ENCODE measurements at regions not wholly inside any gene's neighbourhood (a gene's known extent, or its start where the extent isn't known, plus 50 kb on each side); places are given as distances from the start of the nearest gene placed in this dataset.

DNA sequence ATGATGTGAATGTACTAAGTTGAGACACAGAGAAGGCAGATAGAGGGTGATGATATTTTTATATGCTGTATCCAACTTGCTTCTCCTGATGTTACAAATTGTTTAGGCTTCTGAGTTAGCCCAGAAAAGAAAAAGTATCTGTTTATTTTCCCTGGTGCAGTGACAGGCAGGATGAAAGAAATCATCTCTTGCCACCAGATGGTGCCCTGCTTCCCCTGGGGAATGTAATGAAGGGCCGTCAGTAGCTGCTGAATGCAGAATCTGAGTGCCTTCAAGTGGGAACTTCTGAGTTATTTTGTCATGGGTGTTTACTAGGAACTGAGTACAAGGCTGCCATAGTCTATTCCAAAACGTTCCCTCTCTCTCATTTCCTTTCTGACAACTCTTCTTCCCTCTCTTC lies 525.6 kb downstream of the MBD2 start:
- H3K14ac ChIP-seq (replicated peaks; ENCODE audit: low read depth, low read length) = no peak overlapping the region
- H3K4me1 ChIP-seq (ENCODE audit: control insufficient read depth, insufficient read depth, low read length) = no peaks in the 10 kb centered on the region
- no peaks in the 10 kb centered on the region for H3K36me3 ChIP-seq (ENCODE audit: control insufficient read depth, insufficient read depth, low read length)
- H2AK9ac ChIP-seq (replicated peaks; ENCODE audit: low read depth, low read length, poor library complexity) = no peak overlapping the region
- H3K27ac ChIP-seq (ENCODE audit: insufficient read depth, low read length) = no peak overlapping the region
- H3K79me1 ChIP-seq (ENCODE audit: low read depth in 1 of 2, low read length in 2 of 2) = no peaks in the 10 kb centered on the region
- no peak overlapping the region for H3K23ac ChIP-seq (ENCODE audit: low read depth, low read length)
- H4K8ac ChIP-seq (ENCODE audit: low read depth in 2 of 2, low read length in 2 of 2) = no peak overlapping the region
- H3K4me2 ChIP-seq (ENCODE audit: low read depth, low read length) = no peak overlapping the region
- BruUV-seq (replicated peaks) = no TSS peak
- H4K20me1 ChIP-seq (ENCODE audit: insufficient read depth, low read length) = no peaks in the 10 kb centered on the region
- H2AFZ ChIP-seq (replicated peaks; ENCODE audit: low read length, poor library complexity) = no peak overlapping the region
- no peak overlapping the region for H3K4ac ChIP-seq (ENCODE audit: low read depth, low read length)
- H3K9me1 ChIP-seq (ENCODE audit: insufficient read depth, low read length) = no peaks in the 10 kb centered on the region
- no peaks in the 10 kb centered on the region for H3K27me3 ChIP-seq (ENCODE audit: control insufficient read depth, insufficient read depth, low read length)
- POLR2A ChIA-PET (ENCODE audit: unreplicated experiment) = no interaction called here
- no peak overlapping the region for H4K91ac ChIP-seq (ENCODE audit: insufficient read depth, low read depth, low read length)
- peaks cover 9% of the 10 kb centered on the region; the same call in 1 of the 2 replicates for H3K9me3 ChIP-seq (ENCODE audit: control insufficient read depth, insufficient read depth, low read length)
- TF ChIP-seq, protein P1, sequence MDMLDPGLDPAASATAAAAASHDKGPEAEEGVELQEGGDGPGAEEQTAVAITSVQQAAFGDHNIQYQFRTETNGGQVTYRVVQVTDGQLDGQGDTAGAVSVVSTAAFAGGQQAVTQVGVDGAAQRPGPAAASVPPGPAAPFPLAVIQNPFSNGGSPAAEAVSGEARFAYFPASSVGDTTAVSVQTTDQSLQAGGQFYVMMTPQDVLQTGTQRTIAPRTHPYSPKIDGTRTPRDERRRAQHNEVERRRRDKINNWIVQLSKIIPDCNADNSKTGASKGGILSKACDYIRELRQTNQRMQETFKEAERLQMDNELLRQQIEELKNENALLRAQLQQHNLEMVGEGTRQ (IDR thresholded peaks at IDR 0.05; ENCODE audit: low read depth, low read length) = no peak
- TF ChIP-seq BHLHE40 (IDR thresholded peaks at IDR 0.05; ENCODE audit: low read depth, low read length) (no peak), CHD1 (IDR thresholded peaks at IDR 0.05; ENCODE audit: low read depth, low read length) (no peak), MAZ (IDR thresholded peaks at IDR 0.05; ENCODE audit: borderline replicate concordance, low read depth, low read length) (no peak), RCOR1 (IDR thresholded peaks at IDR 0.05; ENCODE audit: insufficient replicate concordance, low read length) (no peak), SMC3 (IDR thresholded peaks at IDR 0.05; ENCODE audit: low read depth, low read length) (no peak), NFE2L2 (IDR thresholded peaks at IDR 0.05; ENCODE audit: low read depth, low read length) (no peak), RAD21 (IDR thresholded peaks at IDR 0.05; ENCODE audit: low read length) (no peak), CEBPB (IDR thresholded peaks at IDR 0.05; ENCODE audit: low read depth, low read length) (no peak)
- dilution Hi-C loops (cut with HindIII; ENCODE audit: low sequenced_read_pairs, unreplicated experiment) = no loop called here
- H3K56ac ChIP-seq (ENCODE audit: extremely low read depth, insufficient read depth, low read length) = no peak overlapping the region
- H2BK120ac ChIP-seq (ENCODE audit: low read depth, low read length) = no peak overlapping the region
- no peak overlapping the region for H3K9ac ChIP-seq (ENCODE audit: low read depth, low read length)
- no peak overlapping the region for H2BK5ac ChIP-seq (ENCODE audit: low read depth, low read length, poor library complexity, severe bottlenecking)
- no peak overlapping the region for H2AK5ac ChIP-seq (ENCODE audit: low read depth, low read length)
- intact Hi-C loops (cut with micrococcal nuclease) = no loop called here
- in situ Hi-C loops (cut with MboI; ENCODE audit: low sequenced_read_pairs) = loop anchor here (25.0 kb wide), 1 partner anchor 112 kb away; no protein-coding TSS in a partner anchor
- no CpG with 5 or more reads among the region's 2 CpGs for WGBS, 2 experiments (ENCODE audit: extremely low coverage in 2 of 2, insufficient read length in 1 of 2)
- no peak for DNase-seq
- no peak overlapping the region for H4K5ac ChIP-seq (ENCODE audit: low read depth, low read length)
- no peak overlapping the region for H2BK15ac ChIP-seq (ENCODE audit: low read depth, low read length)
- H2BK20ac ChIP-seq (ENCODE audit: low read depth, low read length) = no peak overlapping the region
- no peak for ATAC-seq (ENCODE audit: low read depth)
- H3K18ac ChIP-seq (ENCODE audit: low read depth, low read length) = no peak overlapping the region
- H3K4me3 ChIP-seq (ENCODE audit: insufficient read depth, low read depth, low read length) = no peak overlapping the region
- CTCF ChIA-PET = no interaction called here

All from IMR-90 (cell line).